ENCODE measurements at regions not wholly inside any gene's neighbourhood (a gene's known extent, or its start where the extent isn't known, plus 50 kb on each side); places are given as distances from the start of the nearest gene placed in this dataset.

GRCh38 chr5:107293541-107294210 lies 377.1 kb downstream of the EFNA5 start:
- no peak for DNase-seq (ENCODE audit: low read depth)

- no peak for DNase-seq (ENCODE audit: low read depth)
These were observed 378.9 kb downstream of the EFNA5 start for GRCh38 chr5:107291866-107292265.

- DNase-seq (ENCODE audit: low read depth): no peak
These were observed 379.8 kb downstream of the EFNA5 start for GRCh38 chr5:107290780-107291398.

GRCh38 chr5:107289030-107289714 lies 381.6 kb downstream of the EFNA5 start:
- no peak for DNase-seq (ENCODE audit: low read depth)

GRCh38 chr5:107286447-107287098 lies 384.2 kb downstream of the EFNA5 start:
- DNase-seq (ENCODE audit: low read depth): no peak

- no peak for DNase-seq (ENCODE audit: low read depth)
These were observed 385.0 kb downstream of the EFNA5 start for GRCh38 chr5:107285772-107286171.

- no peak for DNase-seq (ENCODE audit: low read depth)
These were observed 385.8 kb downstream of the EFNA5 start for GRCh38 chr5:107284822-107285525.

- no peak for DNase-seq (ENCODE audit: low read depth)
These were observed 388.7 kb downstream of the EFNA5 start for GRCh38 chr5:107282061-107282460.

GRCh38 chr5:107278774-107279173 lies 392.0 kb downstream of the EFNA5 start:
- DNase-seq (ENCODE audit: low read depth): no peak

- DNase-seq (ENCODE audit: low read depth): no peak
These were observed 393.1 kb downstream of the EFNA5 start for GRCh38 chr5:107277485-107278125.

GRCh38 chr5:107275333-107275732 lies 395.4 kb downstream of the EFNA5 start:
- no peak for DNase-seq (ENCODE audit: low read depth)

- no peak for DNase-seq (ENCODE audit: low read depth)
These were observed 396.2 kb downstream of the EFNA5 start for GRCh38 chr5:107274571-107274970.

GRCh38 chr5:107272954-107273353 lies 397.8 kb downstream of the EFNA5 start:
- no peak for DNase-seq (ENCODE audit: low read depth)

- DNase-seq (ENCODE audit: low read depth): no peak
These were observed 398.2 kb downstream of the EFNA5 start for GRCh38 chr5:107272509-107272908.

GRCh38 chr5:107271682-107272350 lies 398.9 kb downstream of the EFNA5 start:
- no peak for DNase-seq (ENCODE audit: low read depth)

- no peak for DNase-seq (ENCODE audit: low read depth)
These were observed 400.2 kb downstream of the EFNA5 start for GRCh38 chr5:107270561-107270960.

GRCh38 chr5:107269678-107270077 lies 401.1 kb downstream of the EFNA5 start:
- DNase-seq (ENCODE audit: low read depth): no peak

GRCh38 chr5:107269256-107269655 lies 401.5 kb downstream of the EFNA5 start:
- no peak for DNase-seq (ENCODE audit: low read depth)

GRCh38 chr5:107268241-107268640 lies 402.5 kb downstream of the EFNA5 start:
- DNase-seq (ENCODE audit: low read depth): no peak

GRCh38 chr5:107266100-107266499 lies 404.6 kb downstream of the EFNA5 start:
- no peak for DNase-seq (ENCODE audit: low read depth)

- DNase-seq (ENCODE audit: low read depth): no peak
These were observed 405.5 kb downstream of the EFNA5 start for GRCh38 chr5:107265193-107265592.
